RWPE2 (cell line): ENCODE measurements at regions not wholly inside any gene's neighbourhood (a gene's known extent, or its start where the extent isn't known, plus 50 kb on each side); places are given as distances from the start of the nearest gene placed in this dataset.

Source experiments
- ATAC-seq: fragments of 200-7000 bp; cut with Tn5 transposase; 3 replicates; pipeline ENCODE4 v1.9.1; 2021; ENCODE audit warnings: low read depth
- DNase-seq: peaks from one replicate; pipeline ENCODE4 v3.0.0-alpha.2; 2020; ENCODE audit warnings: low spot score
- H3K27ac ChIP-seq: fragments of 450-650 bp; 2 replicates; pipeline ENCODE4 v1.5.1; 2017; ENCODE audit warnings: mild to moderate bottlenecking; ENCODE audit not compliant: poor library complexity, severe bottlenecking
- H3K27me3 ChIP-seq: fragments of 250-450 bp; sonication (Bioruptor Pico); 2 replicates; pipeline ENCODE4 v1.5.1; 2021; ENCODE audit warnings: mild to moderate bottlenecking, moderate library complexity; ENCODE audit not compliant: insufficient read depth, poor library complexity, severe bottlenecking
- H3K36me3 ChIP-seq: fragments of 250-450 bp; sonication (Bioruptor Pico); 2 replicates; pipeline ENCODE4 v1.5.1; 2020; ENCODE audit warnings: low read depth, mild to moderate bottlenecking, moderate library complexity
- H3K4me1 ChIP-seq: fragments of 250-450 bp; sonication (Bioruptor Pico); 2 replicates; pipeline ENCODE4 v1.5.1; 2021; ENCODE audit warnings: mild to moderate bottlenecking, moderate library complexity; ENCODE audit not compliant: insufficient read depth, poor library complexity, severe bottlenecking
- H3K4me3 ChIP-seq: fragments of 250-450 bp; sonication (Bioruptor Pico); 2 replicates; pipeline ENCODE4 v1.5.1; 2021; ENCODE audit warnings: mild to moderate bottlenecking, moderate library complexity; ENCODE audit not compliant: severe bottlenecking
- H3K9me3 ChIP-seq: fragments of 250-450 bp; sonication (Bioruptor Pico); 2 replicates; pipeline ENCODE4 v1.5.1; 2021; ENCODE audit warnings: mild to moderate bottlenecking, moderate library complexity; ENCODE audit not compliant: severe bottlenecking
- CTCF ChIP-seq: fragments of 450-650 bp; IDR thresholded peaks from one replicate; pipeline ENCODE4 v1.5.1; 2017; ENCODE audit warnings: mild to moderate bottlenecking, moderate library complexity; ENCODE audit not compliant: poor library complexity, severe bottlenecking

GRCh38 chr2:52064234-52064633 lies 1032.3 kb upstream of the NRXN1 start:
- DNase-seq (no peak), ATAC-seq (no peak)
- Histone ChIP-seq H3K27ac (no peak overlapping the region), H3K4me1 (no peaks in the 10 kb centered on the region), H3K9me3 (no peaks in the 10 kb centered on the region), H3K27me3 (no peaks in the 10 kb centered on the region), H3K36me3 (no peaks in the 10 kb centered on the region), H3K4me3 (no peak overlapping the region)
- TF ChIP-seq CTCF, result no peak

- no peaks in the 10 kb centered on the region for H3K4me1 ChIP-seq
- no peak for TF ChIP-seq CTCF
- H3K27me3 ChIP-seq, result no peaks in the 10 kb centered on the region
Observed at GRCh38 chr2:52054824-52055223, 1022.9 kb upstream of the NRXN1 start.

GRCh38 chr2:52036853-52037252 lies 1004.9 kb upstream of the NRXN1 start:
- no peak for TF ChIP-seq CTCF
- no peak overlapping the region for H3K4me3 ChIP-seq
- no peaks in the 10 kb centered on the region for H3K4me1 ChIP-seq
- no peak overlapping the region for H3K27ac ChIP-seq
- no peak for DNase-seq
- no peaks in the 10 kb centered on the region for H3K27me3 ChIP-seq
- no peaks in the 10 kb centered on the region for H3K36me3 ChIP-seq
- H3K9me3 ChIP-seq, result no peaks in the 10 kb centered on the region
- no peak for ATAC-seq

More at GRCh38 chr2:52054824-52055223, 1022.9 kb upstream of the NRXN1 start:
- DNase-seq (no peak), ATAC-seq (no peak)
- H3K4me3 ChIP-seq, result no peak overlapping the region
- H3K9me3 ChIP-seq, result no peaks in the 10 kb centered on the region
- no peak overlapping the region for H3K27ac ChIP-seq
- no peaks in the 10 kb centered on the region for H3K36me3 ChIP-seq

GRCh38 chr2:52036024-52036423 lies 1004.1 kb upstream of the NRXN1 start:
- ATAC-seq, result no peak; the same call in 2 of the 3 replicates
- Histone ChIP-seq H3K27me3 (no peaks in the 10 kb centered on the region), H3K4me3 (no peak overlapping the region), H3K9me3 (no peaks in the 10 kb centered on the region), H3K4me1 (no peaks in the 10 kb centered on the region), H3K36me3 (no peaks in the 10 kb centered on the region), H3K27ac (no peak overlapping the region)
- no peak for TF ChIP-seq CTCF
- DNase-seq, result no peak

GRCh38 chr2:52035391-52035790 lies 1003.5 kb upstream of the NRXN1 start:
- Histone ChIP-seq H3K27ac (no peak overlapping the region), H3K27me3 (no peaks in the 10 kb centered on the region), H3K36me3 (no peaks in the 10 kb centered on the region), H3K9me3 (no peaks in the 10 kb centered on the region), H3K4me3 (no peak overlapping the region), H3K4me1 (no peaks in the 10 kb centered on the region)
- no peak for ATAC-seq
- DNase-seq, result no peak
- TF ChIP-seq CTCF, result no peak
